RPMI8226 (cell line): ENCODE measurements at regions not wholly inside any gene's neighbourhood (a gene's known extent, or its start where the extent isn't known, plus 50 kb on each side); places are given as distances from the start of the nearest gene placed in this dataset.

ENCODE experiments used
- DNase-seq: peaks from one replicate; pipeline ENCODE4 v3.0.0-alpha.2; 2015

GRCh38 chr5:68352166-68352565 lies 136.6 kb downstream of the PIK3R1 start:
- DNase-seq = no peak

GRCh38 chr5:68353605-68354004 lies 138.0 kb downstream of the PIK3R1 start:
- DNase-seq = no peak

DNA sequence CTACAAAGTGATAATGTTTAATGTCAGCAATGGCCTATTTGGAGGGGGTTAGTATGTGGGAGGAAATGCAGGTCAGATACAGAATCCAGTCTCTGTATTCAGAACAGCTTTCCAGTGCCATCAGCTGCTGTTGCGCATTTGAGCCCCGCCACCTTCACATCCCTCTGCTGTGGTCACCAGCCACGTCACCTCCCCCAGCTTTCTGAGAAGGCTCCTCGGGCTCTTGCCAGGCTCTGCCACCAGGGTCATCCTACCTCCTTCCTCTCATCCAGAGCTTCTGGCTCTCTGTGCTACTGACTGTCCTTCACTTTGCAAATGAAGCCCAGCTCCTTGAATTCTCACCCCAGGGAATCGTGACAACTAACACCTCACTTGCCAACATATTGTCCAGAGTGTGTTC lies 138.8 kb downstream of the PIK3R1 start:
- no peak for DNase-seq

DNA sequence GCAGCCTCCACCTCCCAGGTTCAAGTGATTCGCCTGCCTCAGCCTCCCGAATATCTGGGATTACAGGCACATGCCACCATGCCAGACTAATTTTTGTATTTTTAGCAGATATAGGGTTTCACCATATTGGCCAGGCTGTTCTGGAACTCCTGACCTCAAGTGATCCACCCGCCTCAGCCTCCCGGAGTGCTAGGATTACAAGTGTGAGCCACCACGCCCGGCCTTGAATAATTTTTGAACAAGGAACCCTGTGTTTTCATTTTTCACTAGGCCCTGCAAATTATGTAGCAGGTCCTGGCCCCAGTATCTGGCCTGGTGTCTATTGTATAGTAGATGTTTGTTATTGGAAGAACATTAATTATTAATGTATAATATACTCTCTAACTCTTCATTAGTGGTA lies 140.7 kb downstream of the PIK3R1 start:
- no peak for DNase-seq

GRCh38 chr5:68356623-68357022 lies 141.1 kb downstream of the PIK3R1 start:
- no peak for DNase-seq

DNA sequence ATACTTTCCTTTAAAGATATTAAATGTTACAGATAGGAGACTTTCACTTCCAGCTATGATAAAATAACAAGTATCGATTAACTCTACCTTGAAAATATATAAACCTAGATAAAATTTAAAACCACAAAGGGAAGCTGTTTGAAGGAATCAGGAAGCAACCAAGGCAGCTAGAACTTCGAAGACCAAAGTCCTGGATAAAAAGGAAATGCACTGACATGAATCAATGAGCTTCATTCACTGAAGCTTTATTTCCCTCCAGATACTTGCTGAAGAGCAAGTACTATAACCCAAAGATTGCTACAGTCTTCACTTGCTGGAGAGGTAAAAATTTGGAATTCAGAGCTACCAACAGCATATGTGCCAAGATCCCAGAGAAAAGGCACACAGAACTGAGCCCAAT lies 144.1 kb downstream of the PIK3R1 start:
- DNase-seq = no peak

- no peak for DNase-seq
Measured at GRCh38 chr5:68362331-68362730, 146.8 kb downstream of the PIK3R1 start.

- DNase-seq = peak; percentile 46
Measured at GRCh38 chr5:68365889-68366288, 150.3 kb downstream of the PIK3R1 start.

DNA sequence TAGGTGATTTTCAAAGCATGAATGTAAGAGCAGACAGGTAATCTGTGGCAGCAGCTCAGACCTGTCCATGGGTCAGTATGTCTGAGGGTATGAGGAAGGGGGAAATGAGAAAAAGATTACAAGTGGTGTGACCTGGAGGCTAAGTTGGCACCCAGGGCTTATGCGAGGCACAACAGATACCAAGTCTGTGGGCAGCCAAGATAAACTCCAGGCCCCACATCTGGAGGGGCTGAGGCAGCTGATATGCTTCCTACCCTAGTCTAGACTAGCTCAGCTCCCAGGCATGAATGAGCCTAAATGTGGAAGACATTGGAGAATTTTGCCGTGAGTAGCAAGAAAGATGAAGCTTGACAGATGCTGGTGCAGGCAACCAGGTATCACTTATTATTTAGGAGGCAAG lies 151.7 kb downstream of the PIK3R1 start:
- no peak for DNase-seq

DNA sequence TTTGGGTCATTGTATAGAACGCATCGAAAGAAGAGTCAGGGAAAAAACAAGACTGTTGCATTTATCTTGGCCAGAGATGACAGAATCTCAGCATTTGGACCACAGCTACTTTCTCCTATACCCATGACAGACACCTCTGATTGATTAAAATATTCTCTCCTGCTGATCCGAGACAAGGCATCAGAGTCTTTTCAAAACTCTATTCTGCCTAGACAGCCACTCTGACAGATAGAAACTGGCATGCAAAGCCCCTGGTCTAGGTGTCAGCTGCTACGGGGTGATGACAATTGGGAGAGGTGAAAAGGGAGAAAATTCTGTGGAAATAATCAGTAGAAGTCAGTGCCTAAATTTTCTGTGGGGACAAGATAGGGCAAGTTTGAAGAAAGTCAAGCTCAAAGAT lies 152.2 kb downstream of the PIK3R1 start:
- no peak for DNase-seq

DNA sequence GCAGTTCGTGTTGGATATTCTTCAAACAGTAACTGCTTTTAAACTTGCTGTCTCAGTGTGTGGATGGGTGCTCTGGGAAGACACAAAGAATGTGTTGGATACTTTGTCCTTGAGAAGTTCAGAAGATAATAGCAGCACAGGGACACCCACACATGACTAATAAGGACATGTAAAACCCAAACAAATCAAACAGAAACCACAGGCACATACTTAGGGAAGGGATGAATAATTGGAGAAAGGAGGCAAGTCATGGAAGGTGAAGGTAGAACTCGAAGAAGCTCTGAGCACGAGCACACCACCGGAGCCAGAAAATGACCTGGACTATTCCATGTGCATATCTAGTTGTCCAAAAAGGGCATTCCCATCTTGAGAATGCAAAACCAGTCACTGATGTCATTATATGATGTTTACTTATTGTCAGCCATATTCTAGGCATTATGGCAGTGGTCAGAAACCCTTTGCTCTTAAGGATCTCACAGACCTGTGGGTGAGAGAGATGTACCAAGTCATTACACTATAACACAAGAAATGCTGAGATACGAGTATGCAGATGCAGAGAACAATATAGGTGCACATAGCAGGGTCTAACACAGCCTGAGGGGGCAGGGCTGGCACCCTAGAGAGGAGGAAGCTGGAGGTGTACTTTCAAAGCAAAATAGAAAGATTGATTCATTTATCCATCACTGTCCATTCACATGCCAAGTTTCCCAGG lies 152.9 kb downstream of the PIK3R1 start:
- DNase-seq = no peak

GRCh38 chr5:68369023-68369359 lies 153.4 kb downstream of the PIK3R1 start:
- peak; percentile 50 for DNase-seq

DNA sequence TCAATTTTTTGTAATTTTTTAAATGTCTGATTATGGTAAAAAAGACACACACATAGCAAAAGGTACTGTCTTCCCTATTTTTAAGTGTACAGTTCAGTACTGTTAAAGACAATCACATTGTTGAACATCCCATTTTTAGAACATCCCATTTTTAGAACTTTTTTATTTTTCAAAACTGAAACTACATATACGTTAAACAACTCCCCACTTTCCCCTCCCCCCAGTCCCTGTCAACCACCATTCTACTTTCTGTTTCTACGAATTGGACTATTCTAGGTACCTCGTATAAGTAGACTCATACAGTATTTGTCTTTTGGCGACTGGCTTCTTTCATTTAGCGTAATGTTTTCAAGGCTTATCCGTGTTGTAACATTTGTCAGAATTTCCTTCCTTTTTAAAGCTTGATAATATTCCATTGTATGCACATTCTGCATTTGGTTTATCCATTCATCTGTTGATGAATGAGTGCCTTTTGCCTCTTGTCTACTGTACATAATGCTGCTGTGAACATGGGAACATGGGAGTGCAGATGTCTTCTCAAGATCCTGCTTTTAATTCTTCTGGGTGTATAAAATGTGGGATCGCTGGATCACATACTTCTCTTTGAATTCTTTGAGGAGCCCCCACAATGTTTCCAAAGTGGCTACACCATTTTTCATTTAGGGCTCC lies 154.0 kb downstream of the PIK3R1 start:
- peak; percentile 77 for DNase-seq

DNA sequence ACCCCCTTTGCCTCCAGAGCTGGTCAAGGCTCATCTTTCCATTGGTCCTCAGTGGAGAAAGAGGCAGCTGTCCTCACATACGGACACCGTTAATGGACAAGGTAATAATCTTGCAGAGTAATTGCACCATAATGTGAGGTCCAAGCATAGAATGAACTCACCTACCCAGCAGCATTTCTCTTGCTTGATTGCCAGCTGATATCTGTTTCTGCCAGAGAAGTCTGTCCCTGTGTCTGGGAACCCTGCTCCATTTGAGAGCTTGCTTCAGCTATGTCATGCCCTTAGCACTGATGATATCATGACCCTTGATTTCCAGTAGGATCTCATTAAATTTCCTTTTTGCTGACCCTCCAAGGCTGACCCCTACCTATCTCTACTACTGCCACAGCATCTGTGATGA lies 154.6 kb downstream of the PIK3R1 start:
- no peak for DNase-seq

- DNase-seq = no peak
Measured at GRCh38 chr5:68371607-68372006, 156.1 kb downstream of the PIK3R1 start.

DNA sequence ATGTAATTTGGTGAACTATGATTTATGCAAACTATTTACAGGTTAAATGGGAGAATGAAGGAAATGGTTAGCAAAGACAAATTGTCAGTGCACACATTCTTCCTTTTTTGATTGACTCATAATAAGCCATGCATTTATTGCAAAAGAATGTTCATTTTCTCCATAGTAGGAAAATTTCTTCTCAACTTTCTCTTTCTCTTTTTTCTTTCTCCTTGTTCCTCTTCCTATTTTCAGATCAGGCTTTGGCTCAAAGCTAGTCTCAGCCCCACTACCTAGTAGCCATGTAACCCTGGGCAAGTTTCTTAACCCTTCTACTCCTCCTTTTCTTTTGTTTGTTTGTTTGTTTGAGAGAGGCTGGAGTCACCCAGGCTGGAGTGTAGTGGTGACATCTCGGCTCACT lies 156.6 kb downstream of the PIK3R1 start:
- no peak for DNase-seq

GRCh38 chr5:68373050-68373449 lies 157.5 kb downstream of the PIK3R1 start:
- no peak for DNase-seq

DNA sequence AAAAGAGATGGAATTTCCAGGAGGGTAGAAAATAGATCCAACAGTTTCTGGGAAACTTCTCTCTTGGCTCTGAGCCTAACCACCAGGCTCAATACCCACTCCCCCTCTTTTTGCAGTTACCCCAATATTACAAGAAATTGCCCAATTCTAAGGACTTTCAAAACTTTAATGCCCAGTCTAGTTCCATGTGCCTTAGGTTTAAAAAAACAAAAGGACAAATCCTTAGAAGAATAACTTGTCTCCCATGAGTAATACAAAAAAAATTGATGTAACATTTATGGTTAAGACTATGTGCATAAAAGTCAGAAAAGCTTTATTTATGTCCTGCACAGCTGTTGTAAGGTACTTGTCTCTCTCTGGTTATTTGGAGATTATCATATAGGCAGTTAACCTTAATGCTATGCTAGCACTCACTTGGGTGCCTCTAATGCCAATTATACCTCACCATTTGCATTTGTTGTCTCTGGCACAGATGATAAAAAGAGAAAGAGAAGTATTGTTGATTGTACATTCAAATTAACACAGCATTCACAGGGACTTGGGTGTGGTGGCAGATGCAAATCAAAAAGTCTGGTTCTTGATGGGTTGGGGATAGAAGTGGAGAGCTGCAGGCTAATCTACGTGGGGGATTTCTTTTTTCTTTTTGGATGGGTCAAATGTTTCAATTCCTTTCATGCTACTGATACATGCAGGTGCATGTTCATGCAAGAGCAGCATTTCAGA lies 159.4 kb downstream of the PIK3R1 start:
- DNase-seq = no peak

- DNase-seq = no peak
Measured at GRCh38 chr5:68375540-68375939, 160.0 kb downstream of the PIK3R1 start.

DNA sequence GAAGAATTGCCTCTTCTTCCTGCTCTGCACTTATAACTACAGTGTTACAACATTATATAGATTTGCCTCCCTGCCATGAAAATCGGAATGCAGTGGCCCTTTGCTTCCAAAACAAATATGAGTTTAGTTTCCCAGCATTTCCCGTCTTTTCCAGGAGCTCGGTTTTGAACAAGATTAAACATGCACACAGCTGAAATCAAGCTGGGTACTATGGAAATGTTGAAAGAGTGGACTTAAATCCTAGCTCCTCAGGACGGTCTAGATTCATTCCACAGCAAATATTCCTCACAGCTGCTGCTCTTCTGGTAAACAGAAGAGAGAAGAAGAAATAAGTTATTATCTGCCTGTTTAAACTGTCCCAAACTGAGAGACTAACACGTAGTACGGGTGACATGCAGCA lies 161.4 kb downstream of the PIK3R1 start:
- no peak for DNase-seq

DNA sequence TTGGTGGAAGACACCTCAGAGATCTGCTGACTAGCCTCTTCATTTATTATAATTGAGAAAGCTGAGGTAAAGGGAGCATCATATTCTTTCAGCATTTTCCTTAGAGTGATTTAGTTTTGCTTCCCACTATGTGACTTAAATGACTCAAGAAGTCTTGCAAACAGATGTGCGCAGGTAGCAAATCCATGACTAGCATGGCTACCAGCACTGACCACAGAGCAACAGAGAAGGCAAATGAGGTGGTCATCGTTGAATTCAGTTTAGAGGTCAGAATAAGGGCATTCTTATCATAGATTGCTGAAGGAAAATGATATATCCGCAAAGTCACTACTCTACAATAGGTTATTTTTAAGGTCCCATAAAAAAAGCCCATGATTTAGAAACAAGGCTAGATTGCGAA lies 162.2 kb downstream of the PIK3R1 start:
- DNase-seq = no peak

DNA sequence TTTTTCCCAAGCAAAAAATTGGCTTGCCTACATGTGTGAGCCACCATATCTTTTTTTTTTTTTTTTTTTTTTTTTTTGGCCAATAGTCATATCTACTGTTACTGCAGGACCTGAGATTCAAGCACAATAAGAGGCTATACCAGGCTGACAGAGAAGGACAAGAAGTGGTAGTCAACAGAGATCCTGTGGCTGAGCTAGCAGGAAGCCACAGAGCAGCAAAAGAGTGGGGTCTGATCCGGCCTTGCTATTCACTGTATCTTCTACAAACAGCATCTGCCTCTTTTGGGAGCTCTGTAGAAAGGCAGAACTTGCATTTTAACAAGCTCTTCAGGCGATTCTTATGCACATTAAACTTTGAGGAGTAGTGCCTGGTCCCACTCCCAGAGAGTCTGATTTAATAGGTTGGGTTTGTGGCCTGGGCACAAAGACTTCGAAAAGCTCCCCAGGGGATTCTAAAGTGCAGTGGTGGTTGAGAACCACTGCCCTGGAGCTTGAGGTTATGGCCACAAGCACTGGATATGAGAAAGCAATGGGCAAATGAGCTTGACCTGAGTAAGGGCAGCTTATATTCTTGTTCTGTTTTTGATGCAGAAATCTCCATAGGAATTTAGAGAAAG lies 162.8 kb downstream of the PIK3R1 start:
- no peak for DNase-seq

DNA sequence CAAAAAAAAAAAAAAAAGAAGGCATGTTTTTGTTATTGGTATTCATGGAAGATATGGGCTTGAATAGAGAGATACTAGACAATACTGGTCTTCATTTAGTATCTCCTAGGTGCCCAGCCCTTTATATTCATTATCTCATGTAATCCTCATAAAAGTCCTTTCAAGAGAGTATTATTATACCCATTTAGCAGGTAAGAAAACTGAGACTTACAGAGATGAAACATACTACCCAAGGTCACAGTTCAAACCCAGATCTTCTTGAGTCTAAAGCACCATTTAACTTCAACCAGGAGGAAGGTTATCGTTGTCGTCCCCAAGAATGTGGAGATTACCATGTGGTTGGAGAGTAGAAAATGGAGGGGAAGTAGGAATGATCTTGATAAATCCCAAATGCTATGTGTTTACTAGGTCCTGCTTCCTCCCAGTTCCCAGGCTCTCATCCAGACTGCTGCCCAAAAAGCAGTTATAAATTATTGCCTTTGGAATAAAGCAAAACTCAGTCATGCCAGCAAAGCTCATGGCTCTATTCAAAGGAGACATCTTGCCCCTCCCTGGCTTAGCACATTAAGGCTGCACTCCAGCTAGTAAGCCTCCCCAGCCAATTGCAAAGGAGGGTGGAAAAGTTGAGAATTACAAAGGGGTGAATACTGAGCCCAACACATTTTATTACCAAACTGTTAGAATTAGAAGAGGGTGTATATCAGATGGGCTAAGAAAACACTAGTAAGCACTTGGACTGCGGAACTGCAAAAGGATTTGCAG lies 163.9 kb downstream of the PIK3R1 start:
- no peak for DNase-seq
